ENCODE measurements at regions not wholly inside any gene's neighbourhood (a gene's known extent, or its start where the extent isn't known, plus 50 kb on each side); places are given as distances from the start of the nearest gene placed in this dataset.

DNA sequence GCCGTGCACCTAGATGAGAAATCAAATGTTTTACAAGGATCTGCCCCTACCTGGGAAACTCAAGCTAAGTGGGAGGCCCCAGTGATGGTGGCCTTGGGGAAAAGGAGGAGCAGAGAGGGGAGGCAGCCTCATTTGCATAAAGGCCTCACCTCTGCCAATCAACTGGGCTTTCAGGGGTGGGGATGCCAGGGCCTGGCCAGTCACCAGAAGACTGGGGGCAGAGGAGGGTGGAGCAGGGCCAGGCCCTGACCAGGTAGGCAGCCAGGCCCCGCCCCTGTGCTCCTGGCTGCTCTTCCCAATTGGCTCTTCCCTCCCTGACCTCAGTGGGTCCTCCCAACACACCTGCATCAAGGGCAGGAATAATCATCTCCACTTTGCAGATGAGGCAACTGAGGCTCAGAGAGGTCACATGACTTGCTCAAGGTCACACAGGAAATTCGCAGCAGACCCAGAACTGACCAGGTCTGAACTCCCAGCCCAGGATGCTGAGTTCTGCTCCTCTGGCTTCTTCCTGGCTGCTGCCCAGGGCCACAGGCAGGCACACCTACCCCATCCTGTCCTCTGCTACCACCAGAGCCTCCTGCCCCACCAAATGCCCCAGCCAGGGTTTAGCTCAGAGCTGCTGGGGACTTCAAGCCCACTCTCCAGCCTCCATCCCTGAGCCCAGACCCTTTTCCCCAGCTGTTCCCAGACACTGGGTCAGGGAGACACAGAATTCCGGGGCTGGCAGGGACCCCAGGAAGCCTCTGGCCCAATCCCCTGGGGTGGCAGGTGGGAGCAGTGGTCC, 677.9 kb downstream of the MATN1 start:
- 85 to 89% methylated on average over 4 of the region's 4 CpGs for WGBS, 2 donors
- H3K9me3 ChIP-seq, result peaks cover 0 to 10% (median 0%) of the 10 kb centered on the region in 11 donors
- H3K36me3 ChIP-seq, result no peaks in the 10 kb centered on the region
- ATAC-seq (no peak), DNase-seq (no peak)
- H3K27me3 ChIP-seq, result peaks cover 0 to 14% (median 0%) of the 10 kb centered on the region in 7 donors
- intact Hi-C loops (cut with DNase I), result loop anchor here in 1 of 10 donors (2.0 kb wide), 1 partner anchor 51 kb away; no protein-coding TSS in a partner anchor
- no peak overlapping the region for H3K4me3 ChIP-seq
- TF ChIP-seq, protein P1, sequence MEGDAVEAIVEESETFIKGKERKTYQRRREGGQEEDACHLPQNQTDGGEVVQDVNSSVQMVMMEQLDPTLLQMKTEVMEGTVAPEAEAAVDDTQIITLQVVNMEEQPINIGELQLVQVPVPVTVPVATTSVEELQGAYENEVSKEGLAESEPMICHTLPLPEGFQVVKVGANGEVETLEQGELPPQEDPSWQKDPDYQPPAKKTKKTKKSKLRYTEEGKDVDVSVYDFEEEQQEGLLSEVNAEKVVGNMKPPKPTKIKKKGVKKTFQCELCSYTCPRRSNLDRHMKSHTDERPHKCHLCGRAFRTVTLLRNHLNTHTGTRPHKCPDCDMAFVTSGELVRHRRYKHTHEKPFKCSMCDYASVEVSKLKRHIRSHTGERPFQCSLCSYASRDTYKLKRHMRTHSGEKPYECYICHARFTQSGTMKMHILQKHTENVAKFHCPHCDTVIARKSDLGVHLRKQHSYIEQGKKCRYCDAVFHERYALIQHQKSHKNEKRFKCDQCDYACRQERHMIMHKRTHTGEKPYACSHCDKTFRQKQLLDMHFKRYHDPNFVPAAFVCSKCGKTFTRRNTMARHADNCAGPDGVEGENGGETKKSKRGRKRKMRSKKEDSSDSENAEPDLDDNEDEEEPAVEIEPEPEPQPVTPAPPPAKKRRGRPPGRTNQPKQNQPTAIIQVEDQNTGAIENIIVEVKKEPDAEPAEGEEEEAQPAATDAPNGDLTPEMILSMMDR (IDR thresholded peaks at IDR 0.05), result no peak
- H3K27ac ChIP-seq, result no peak overlapping the region
- no peaks in the 10 kb centered on the region for H3K4me1 ChIP-seq

DNA sequence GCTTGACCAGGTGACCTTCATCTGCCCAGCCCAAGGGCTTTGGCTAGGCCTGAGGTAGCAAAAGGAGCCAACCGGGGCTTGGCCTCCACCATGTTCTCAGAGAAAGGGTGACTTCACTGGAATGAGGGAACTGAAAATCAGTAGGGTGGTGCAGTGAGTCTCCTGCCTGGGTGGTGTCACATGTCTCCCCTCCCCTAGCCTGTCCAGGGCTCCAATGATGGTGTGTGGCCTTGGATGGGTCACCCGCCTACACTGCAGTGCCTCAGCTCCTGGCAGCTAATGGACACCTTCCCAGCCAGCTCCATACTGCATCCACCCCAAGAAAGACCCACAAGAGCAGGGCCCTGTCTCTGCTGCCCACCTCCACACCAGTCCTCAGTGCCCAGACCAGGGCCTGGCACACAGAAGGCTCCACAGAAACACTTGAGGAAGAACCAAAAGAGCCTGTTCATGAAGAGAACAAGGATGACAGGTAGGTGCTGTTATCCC, 678.7 kb downstream of the MATN1 start:
- no peak overlapping the region for H3K4me3 ChIP-seq
- intact Hi-C loops (cut with DNase I), result loop anchor here in 1 of 10 donors (2.0 kb wide), 1 partner anchor 52 kb away; no protein-coding TSS in a partner anchor
- WGBS, 2 donors, result 88 to 100% methylated on average over 2 of the region's 2 CpGs
- ATAC-seq, result no peak
- DNase-seq, result no peak
- no peak overlapping the region for H3K27ac ChIP-seq
- no peaks in the 10 kb centered on the region for H3K36me3 ChIP-seq
- TF ChIP-seq, protein P1 (IDR thresholded peaks at IDR 0.05), result no peak
- H3K4me1 ChIP-seq, result no peaks in the 10 kb centered on the region
- peaks cover 0 to 10% (median 0%) of the 10 kb centered on the region in 11 donors for H3K9me3 ChIP-seq
- H3K27me3 ChIP-seq, result peaks cover 0 to 9% (median 0%) of the 10 kb centered on the region in 7 donors

DNA sequence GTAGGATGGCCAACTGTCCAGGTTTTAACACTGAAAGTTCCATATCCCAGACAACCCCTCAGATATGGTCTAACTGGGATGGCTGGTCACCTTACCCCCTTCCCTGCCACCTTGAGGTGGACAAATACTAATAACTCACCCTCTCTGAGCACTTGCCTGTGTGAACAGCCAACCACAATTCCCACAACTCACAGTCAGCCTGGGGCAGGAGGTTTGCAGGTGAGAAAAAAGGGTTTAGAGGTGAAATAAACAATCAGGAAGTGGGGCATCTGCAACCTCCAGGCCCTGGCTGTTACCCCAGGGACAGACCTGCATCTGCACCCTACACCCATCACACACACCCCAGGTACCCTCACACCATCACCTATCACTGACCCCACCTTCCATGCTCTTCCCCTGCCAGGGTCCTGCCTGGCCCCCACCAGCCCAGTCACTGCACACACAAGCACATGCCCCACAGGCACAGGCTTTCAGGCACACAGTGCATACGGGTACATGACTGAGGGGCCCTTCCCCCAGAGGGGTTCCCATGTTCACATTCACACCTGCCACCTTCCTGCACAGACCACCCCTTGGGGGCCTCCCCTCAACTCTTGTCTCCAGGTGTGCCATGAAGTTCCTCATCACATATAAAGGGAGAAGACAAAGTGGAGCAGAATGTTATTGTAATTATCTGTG, 679.5 kb downstream of the MATN1 start:
- TF ChIP-seq, protein P1 (IDR thresholded peaks at IDR 0.05), result no peak

DNA sequence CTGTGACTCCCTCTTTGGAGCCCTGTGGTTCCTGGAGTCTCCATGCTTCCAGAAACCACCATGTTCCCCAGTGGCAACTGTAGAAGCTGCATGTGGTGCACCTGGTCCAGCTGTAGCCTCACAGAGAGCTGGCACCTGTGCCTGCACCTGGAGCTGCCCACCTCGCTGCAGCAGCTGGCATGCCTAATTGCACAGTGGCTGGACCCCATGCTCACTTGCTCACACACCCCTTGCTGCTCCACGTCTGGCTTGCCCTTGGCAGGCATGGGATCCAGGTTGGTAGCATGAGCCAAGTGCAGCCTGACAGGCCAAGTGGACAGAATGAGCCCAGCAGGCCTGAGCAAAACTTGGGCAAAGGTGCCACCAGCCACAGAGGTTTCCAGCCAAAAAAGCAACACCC, 680.1 kb downstream of the MATN1 start:
- H3K9me3 ChIP-seq, result peaks cover 0 to 10% (median 0%) of the 10 kb centered on the region in 11 donors
- H3K27ac ChIP-seq, result no peak overlapping the region
- H3K27me3 ChIP-seq, result peaks cover 0 to 8% (median 0%) of the 10 kb centered on the region in 7 donors
- TF ChIP-seq, protein P1 (IDR thresholded peaks at IDR 0.05), result no peak
- ATAC-seq, result no peak
- no peak for DNase-seq
- H3K36me3 ChIP-seq, result no peaks in the 10 kb centered on the region
- no peaks in the 10 kb centered on the region for H3K4me1 ChIP-seq
- WGBS, 2 donors, result 73 to 83% methylated on average over 2 of the region's 2 CpGs
- intact Hi-C loops (cut with DNase I), result no loop called here
- H3K4me3 ChIP-seq, result no peak overlapping the region

More for the DNA sequence above, 679.5 kb downstream of the MATN1 start:
- no peak for DNase-seq
- H3K9me3 ChIP-seq, result peaks cover 0 to 10% (median 0%) of the 10 kb centered on the region in 11 donors
- WGBS, 2 donors, result 55 to 90% methylated on average over 1 of the region's 1 CpG
- no peak for ATAC-seq
- intact Hi-C loops (cut with DNase I), result loop anchor here in 1 of 10 donors (2.0 kb wide), 1 partner anchor 53 kb away; no protein-coding TSS in a partner anchor
- H3K4me3 ChIP-seq, result no peak overlapping the region
- H3K27me3 ChIP-seq, result peaks cover 0 to 8% (median 0%) of the 10 kb centered on the region in 7 donors
- no peaks in the 10 kb centered on the region for H3K36me3 ChIP-seq
- no peaks in the 10 kb centered on the region for H3K4me1 ChIP-seq
- no peak overlapping the region for H3K27ac ChIP-seq

Data from heart right ventricle (tissue), 16 donors.